ENCODE measurements at regions not wholly inside any gene's neighbourhood (a gene's known extent, or its start where the extent isn't known, plus 50 kb on each side); places are given as distances from the start of the nearest gene placed in this dataset.

- no peak overlapping the region for H4K5ac ChIP-seq (ENCODE audit: insufficient read length, low read depth, low read length)
- H4K8ac ChIP-seq (ENCODE audit: extremely low read depth, insufficient read depth, low read length): no peak overlapping the region
- H4K20me1 ChIP-seq (replicated peaks in 1 of 2; ENCODE audit: control insufficient read depth in 1 of 2, insufficient read depth in 2 of 2, low read length in 2 of 2): no peaks in the 10 kb centered on the region
- H2AK5ac ChIP-seq (ENCODE audit: low read depth, low read length): no peak overlapping the region
- no peak overlapping the region for H3K27ac ChIP-seq (ENCODE audit: low read depth, low read length)
- no peak overlapping the region for H3K56ac ChIP-seq (replicated peaks; ENCODE audit: insufficient read length, low read depth, low read length)
- H3K9ac ChIP-seq (replicated peaks in 1 of 4; ENCODE audit: extremely low read depth in 1 of 4, low read depth in 3 of 4, low read length in 3 of 4): no peak overlapping the region
- no peaks in the 10 kb centered on the region for H3K79me2 ChIP-seq (ENCODE audit: control insufficient read depth in 1 of 2, insufficient read depth in 2 of 2, low read length in 2 of 2)
- no peak overlapping the region for H2BK15ac ChIP-seq (ENCODE audit: low read length)
- peaks cover 0 to 7% (median 4%) of the 10 kb centered on the region in 4 experiments; a peak in 6 of 7 replicates for H3K4me1 ChIP-seq (replicated peaks in 1 of 4; ENCODE audit: control insufficient read depth in 3 of 4, insufficient read depth in 4 of 4, low read length in 3 of 4)
- no peaks in the 10 kb centered on the region for H3K9me3 ChIP-seq (ENCODE audit: insufficient read depth in 2 of 2, low read depth in 1 of 2, low read length in 1 of 2)
- H3K79me1 ChIP-seq (ENCODE audit: low read depth, low read length): no peaks in the 10 kb centered on the region
- H2BK20ac ChIP-seq (ENCODE audit: low read length): no peak overlapping the region
- H3K23ac ChIP-seq (ENCODE audit: insufficient read length): no peak overlapping the region
- DNase-seq (ENCODE audit: low read depth in 1 of 2, low spot score in 2 of 2) (no peak), FAIRE-seq (no peak)
- H3K4me2 ChIP-seq (ENCODE audit: insufficient read depth in 1 of 2, low read depth in 2 of 2, low read length in 2 of 2): no peak overlapping the region
- H3K36me3 ChIP-seq (ENCODE audit: control insufficient read depth in 2 of 4, insufficient read depth in 4 of 4, low read length in 3 of 4): no peaks in the 10 kb centered on the region
- H3K27me3 ChIP-seq (replicated peaks in 1 of 4; ENCODE audit: control insufficient read depth in 3 of 4, extremely low read depth in 1 of 4, insufficient read depth in 3 of 4, low read length in 3 of 4): no peaks in the 10 kb centered on the region
- H2AFZ ChIP-seq (ENCODE audit: low read length): 0 out of 2 replicates have a peak overlapping the region, but pooled peaks have one; percentile 0
- peak overlapping the region; percentile 36 for H3K18ac ChIP-seq (ENCODE audit: extremely low read depth, low read length)
- ChIA-PET POLR2A (ENCODE audit: partially characterized antibody) (interaction anchor here (1.1 to 1.5 kb wide), 3 partner anchors 9 to 11 kb away, joined by 3 to 4 read pairs (median 3); no protein-coding TSS in a partner anchor), CTCF (ENCODE audit: partially characterized antibody) (interaction anchor here (0.7 to 1.4 kb wide), 2 partner anchors 14 to 142 kb away, joined by 4 read pairs; no protein-coding TSS in a partner anchor)
- no peak overlapping the region for H2BK5ac ChIP-seq (ENCODE audit: low read depth, low read length)
- H3K23me2 ChIP-seq (ENCODE audit: low read depth, low read length): no peaks in the 10 kb centered on the region
- H3K4ac ChIP-seq (replicated peaks; ENCODE audit: insufficient read length, low read depth, low read length): no peak overlapping the region
- H2BK120ac ChIP-seq (replicated peaks; ENCODE audit: low read depth, low read length): no peak overlapping the region
- H3K4me3 ChIP-seq (ENCODE audit: extremely low read depth in 1 of 4, insufficient read depth in 2 of 4, low read depth in 3 of 4, low read length in 4 of 4): no peak overlapping the region
- H3K14ac ChIP-seq (ENCODE audit: insufficient read length): no peak overlapping the region
- H4K91ac ChIP-seq (replicated peaks; ENCODE audit: insufficient read length, low read length): no peak overlapping the region
- 87% methylated on average over 20 of the region's 21 CpGs; no CpG with 5 or more reads in 1 of the 2 experiments for WGBS, 2 experiments (ENCODE audit: extremely low coverage in 1 of 2, insufficient coverage in 1 of 2, insufficient read length in 1 of 2, insufficient replicate concordance in 2 of 2, low coverage in 1 of 2, low lambda C conversion rate in 2 of 2, missing lambda C conversion rate in 1 of 2)
- 0 out of 2 replicates have a peak overlapping the region, but pooled peaks have one; percentile 29 for H2BK12ac ChIP-seq (ENCODE audit: low read depth, low read length)
- TF ChIP-seq GTF2F1 (IDR thresholded peaks at IDR 0.05; ENCODE audit: borderline replicate concordance, low read depth, low read length) (no peak), NRF1 (IDR thresholded peaks at IDR 0.05; ENCODE audit: low read depth, low read length) (no peak), HDAC6 (IDR thresholded peaks at IDR 0.05; ENCODE audit: low read depth, low read length) (no peak), CHD2 (IDR thresholded peaks at IDR 0.05; ENCODE audit: low read length) (no peak), CBX5 (IDR thresholded peaks at IDR 0.05; ENCODE audit: low read depth, low read length) (no peak), TAF7 (optimal IDR thresholded peaks at IDR 0.05; ENCODE audit: borderline replicate concordance, low read depth, low read length) (no peak), TEAD4 (IDR thresholded peaks at IDR 0.05; ENCODE audit: low read depth, low read length) (no peak), POLR2AphosphoS5 (IDR thresholded peaks at IDR 0.05; ENCODE audit: low read depth, low read length) (no peak), SUZ12 (IDR thresholded peaks at IDR 0.05; ENCODE audit: low read length) (no peak), RFX5 (IDR thresholded peaks at IDR 0.05; ENCODE audit: borderline replicate concordance, low read depth, low read length) (no peak)
- TF ChIP-seq, protein P1, sequence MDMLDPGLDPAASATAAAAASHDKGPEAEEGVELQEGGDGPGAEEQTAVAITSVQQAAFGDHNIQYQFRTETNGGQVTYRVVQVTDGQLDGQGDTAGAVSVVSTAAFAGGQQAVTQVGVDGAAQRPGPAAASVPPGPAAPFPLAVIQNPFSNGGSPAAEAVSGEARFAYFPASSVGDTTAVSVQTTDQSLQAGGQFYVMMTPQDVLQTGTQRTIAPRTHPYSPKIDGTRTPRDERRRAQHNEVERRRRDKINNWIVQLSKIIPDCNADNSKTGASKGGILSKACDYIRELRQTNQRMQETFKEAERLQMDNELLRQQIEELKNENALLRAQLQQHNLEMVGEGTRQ (IDR thresholded peaks at IDR 0.05; ENCODE audit: low read length): no peak
These were observed 73.3 kb upstream of the LHX1 start for GRCh38 chr17:36863676-36864612.
